Spleen (tissue), 7 donors: ENCODE measurements at regions not wholly inside any gene's neighbourhood (a gene's known extent, or its start where the extent isn't known, plus 50 kb on each side); places are given as distances from the start of the nearest gene placed in this dataset.

Source experiments
- CTCF ChIP-seq, 11 experiments: fragments of 200-600 bp in 7 of 11; fragments of 450-650 bp in 4 of 11; sonication (generic) in 4 of 11; IDR thresholded peaks in 8 of 11; conservative IDR thresholded peaks in 3 of 11; 1 replicate in 7 of 11; 2 replicates in 4 of 11; pipeline versions ENCODE4 v1.4.0 to v1.8.0; 2016 to 2021; ENCODE audit warnings: antibody characterized with exemption in 11 of 11, inconsistent platforms in 4 of 11, mild to moderate bottlenecking in 1 of 11
- POLR2A ChIP-seq, 3 donors: fragments of 450-650 bp; IDR thresholded peaks; one replicate each; pipeline ENCODE4 v1.5.1; 2017; ENCODE audit warnings: antibody characterized with exemption in 3 of 3, mild to moderate bottlenecking in 1 of 3
- POLR2AphosphoS5 ChIP-seq, 3 donors: sonication (generic); formaldehyde crosslinking; IDR thresholded peaks; one replicate each; pipeline ENCODE4 v1.5.1; 2017; ENCODE audit warnings: antibody characterized with exemption in 3 of 3
- donor health status: DM: no; HTN: no; CAD: no; lungs with moderate emphysema.
- donor health status: DM: no; HTN: no; CAD: no.
- donor health status: DM: no; HTN: no; CAD: no.

GRCh38 chr13:105485081-105485480 is 1050.4 kb downstream of the EFNB2 start:
- TF ChIP-seq CTCF (IDR thresholded peaks at IDR 0.05 in 8 of 11, conservative IDR thresholded peaks at IDR 0.05 in 3 of 11) (no peak), POLR2AphosphoS5 (IDR thresholded peaks at IDR 0.05) (no peak), POLR2A (IDR thresholded peaks at IDR 0.05) (no peak)
